ENCODE measurements at regions not wholly inside any gene's neighbourhood (a gene's known extent, or its start where the extent isn't known, plus 50 kb on each side); places are given as distances from the start of the nearest gene placed in this dataset.

DNA sequence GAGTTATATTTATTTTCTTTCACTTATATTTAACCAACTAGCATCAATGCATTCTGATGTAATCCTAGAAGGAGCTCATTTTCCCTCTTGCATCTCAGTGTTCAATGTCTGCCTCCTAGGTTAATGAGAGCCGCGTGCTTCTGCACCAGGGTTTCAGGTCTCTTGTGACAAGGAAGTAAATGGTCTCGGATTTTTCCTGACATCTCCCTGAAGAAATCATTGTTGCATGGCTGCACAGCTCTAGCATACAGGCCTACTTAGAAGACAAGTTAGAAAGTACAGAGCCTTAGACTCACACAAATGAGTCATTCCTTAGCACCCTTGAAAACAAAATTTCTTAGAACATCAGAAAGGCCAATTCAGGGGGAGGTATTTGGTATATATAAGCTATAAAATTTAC lies 57.2 kb upstream of the KLF12 start:
- TF ChIP-seq EP300 (IDR thresholded peaks at IDR 0.05): no peak
- no peak for TF ChIP-seq CTCF (IDR thresholded peaks at IDR 0.05)

Measured in gastroesophageal sphincter (tissue), 3 donors.